ENCODE measurements at regions not wholly inside any gene's neighbourhood (a gene's known extent, or its start where the extent isn't known, plus 50 kb on each side); places are given as distances from the start of the nearest gene placed in this dataset.
A peak's percentile ranks its signal among the peaks of the same experiment; 100 is the strongest.

- no peaks in the 10 kb centered on the region for H3K9me3 Mint-ChIP-seq
- peak; percentile 55 for TF ChIP-seq CTCF (conservative IDR thresholded peaks at IDR 0.05)
- H3K27me3 Mint-ChIP-seq (ENCODE audit: insufficient read depth), result no peaks in the 10 kb centered on the region
- H3K4me3 Mint-ChIP-seq, result no peak overlapping the region
- WGBS, 2 experiments (ENCODE audit: insufficient coverage in 1 of 2, insufficient read length in 1 of 2), result 87 to 98% methylated on average over 4 to 6 of the region's 6 CpGs
- peaks cover 7% of the 10 kb centered on the region for H3K4me1 ChIP-seq (ENCODE audit: control insufficient read depth, insufficient read depth, low read length)
- H3K9ac ChIP-seq (ENCODE audit: extremely low read depth, low read length, poor library complexity, severe bottlenecking), result no peak overlapping the region
- H3K27me3 ChIP-seq (ENCODE audit: control insufficient read depth, insufficient read depth, low read length, poor library complexity, severe bottlenecking), result no peaks in the 10 kb centered on the region
- no peak overlapping the region for H3K4me3 ChIP-seq (ENCODE audit: low read length)
- no peaks in the 10 kb centered on the region for H3K36me3 Mint-ChIP-seq (ENCODE audit: low read depth)
- no peak for DNase-seq
- no peaks in the 10 kb centered on the region for H3K36me3 ChIP-seq (ENCODE audit: control insufficient read depth, insufficient read depth, low read length)
- no peak overlapping the region for H3K27ac ChIP-seq (ENCODE audit: low read depth, low read length)
- no peaks in the 10 kb centered on the region for H3K9me3 ChIP-seq (ENCODE audit: control insufficient read depth, low read length)
- no peak overlapping the region for H3K27ac Mint-ChIP-seq
- peaks cover 48% of the 10 kb centered on the region for H3K4me1 Mint-ChIP-seq
Observed at GRCh38 chr5:125194883-125195282, 448.4 kb upstream of the ZNF608 start.

GRCh38 chr5:125196481-125197111 is 450.2 kb upstream of the ZNF608 start:
- Histone ChIP-seq H3K4me3 (ENCODE audit: low read length) (no peak overlapping the region), H3K27ac (ENCODE audit: low read depth, low read length) (no peak overlapping the region), H3K9me3 (ENCODE audit: control insufficient read depth, low read length) (no peaks in the 10 kb centered on the region), H3K9ac (ENCODE audit: extremely low read depth, low read length, poor library complexity, severe bottlenecking) (no peak overlapping the region), H3K27me3 (ENCODE audit: control insufficient read depth, insufficient read depth, low read length, poor library complexity, severe bottlenecking) (peaks cover 8% of the 10 kb centered on the region), H3K36me3 (ENCODE audit: control insufficient read depth, insufficient read depth, low read length) (no peaks in the 10 kb centered on the region), H3K4me1 (ENCODE audit: control insufficient read depth, insufficient read depth, low read length) (peaks cover 10% of the 10 kb centered on the region)
- peaks cover 51% of the 10 kb centered on the region for H3K4me1 Mint-ChIP-seq
- H3K27me3 Mint-ChIP-seq (ENCODE audit: insufficient read depth), result peaks cover 8% of the 10 kb centered on the region
- H3K4me3 Mint-ChIP-seq, result no peak overlapping the region
- H3K36me3 Mint-ChIP-seq (ENCODE audit: low read depth), result no peaks in the 10 kb centered on the region
- H3K27ac Mint-ChIP-seq, result no peak overlapping the region
- no peak for TF ChIP-seq CTCF (conservative IDR thresholded peaks at IDR 0.05)
- no peaks in the 10 kb centered on the region for H3K9me3 Mint-ChIP-seq
- 80 to 84% methylated on average over 10 to 13 of the region's 13 CpGs for WGBS, 2 experiments (ENCODE audit: insufficient coverage in 1 of 2, insufficient read length in 1 of 2)
- no peak for DNase-seq

DNA sequence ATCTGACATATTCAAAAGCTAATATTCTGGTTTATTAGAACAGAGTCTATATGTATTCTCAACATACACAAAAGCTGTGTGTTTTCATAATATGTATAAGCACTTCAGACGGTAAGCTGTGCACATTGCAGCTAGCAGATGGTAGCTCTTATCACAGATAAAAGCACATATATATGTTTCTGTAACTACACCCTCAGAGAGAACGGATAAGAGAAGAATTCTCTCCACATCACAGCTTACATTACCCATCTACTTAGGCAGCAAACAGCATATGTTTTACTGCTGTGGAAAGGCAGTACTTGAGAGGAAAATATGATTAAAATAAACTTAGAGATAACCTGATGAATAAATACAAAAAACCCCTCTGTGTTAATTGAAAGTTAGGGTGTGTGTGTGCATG is 450.9 kb upstream of the ZNF608 start:
- Histone ChIP-seq H3K36me3 (ENCODE audit: control insufficient read depth, insufficient read depth, low read length) (no peaks in the 10 kb centered on the region), H3K9ac (ENCODE audit: extremely low read depth, low read length, poor library complexity, severe bottlenecking) (no peak overlapping the region), H3K27ac (ENCODE audit: low read depth, low read length) (no peak overlapping the region), H3K4me3 (ENCODE audit: low read length) (no peak overlapping the region), H3K9me3 (ENCODE audit: control insufficient read depth, low read length) (no peaks in the 10 kb centered on the region), H3K27me3 (ENCODE audit: control insufficient read depth, insufficient read depth, low read length, poor library complexity, severe bottlenecking) (peaks cover 14% of the 10 kb centered on the region), H3K4me1 (ENCODE audit: control insufficient read depth, insufficient read depth, low read length) (peaks cover 10% of the 10 kb centered on the region)
- Mint-ChIP-seq H3K4me3 (no peak overlapping the region), H3K27me3 (ENCODE audit: insufficient read depth) (peaks cover 8% of the 10 kb centered on the region), H3K4me1 (peaks cover 49% of the 10 kb centered on the region), H3K27ac (no peak overlapping the region), H3K36me3 (ENCODE audit: low read depth) (no peaks in the 10 kb centered on the region), H3K9me3 (no peaks in the 10 kb centered on the region)
- 96% methylated on average over 2 of the region's 2 CpGs; no CpG with 5 or more reads in 1 of the 2 experiments for WGBS, 2 experiments (ENCODE audit: insufficient coverage in 1 of 2, insufficient read length in 1 of 2)
- no peak for DNase-seq
- TF ChIP-seq CTCF (conservative IDR thresholded peaks at IDR 0.05), result no peak
